SJSA1 (cell line): ENCODE measurements at regions not wholly inside any gene's neighbourhood (a gene's known extent, or its start where the extent isn't known, plus 50 kb on each side); places are given as distances from the start of the nearest gene placed in this dataset.
"Not testable (repeated sequence)": the region's sequence is repeated elsewhere in the genome, so short reads cannot be mapped to it uniquely, and the experiment has no call there.

Source experiments
- DNase-seq, 2 experiments: peaks; one replicate each; pipeline ENCODE4 v3.0.0-alpha.2; 2015 to 2020; ENCODE audit warnings: low spot score in 2 of 2, low read depth in 1 of 2
- H3K27ac ChIP-seq: fragments of 250-450 bp; sonication (Bioruptor Pico); 2 replicates; pipeline ENCODE4 v1.5.1; 2020; ENCODE audit warnings: mild to moderate bottlenecking, moderate library complexity
- H3K27me3 ChIP-seq: fragments of 250-450 bp; sonication (Bioruptor Pico); replicated peaks from 2 replicates; pipeline ENCODE4 v1.5.1; 2020; ENCODE audit warnings: mild to moderate bottlenecking, moderate library complexity
- H3K36me3 ChIP-seq: fragments of 250-450 bp; sonication (Bioruptor Pico); 2 replicates; pipeline ENCODE4 v1.5.1; 2020; ENCODE audit warnings: mild to moderate bottlenecking
- H3K4me1 ChIP-seq: fragments of 250-450 bp; sonication (Bioruptor Pico); replicated peaks from 2 replicates; pipeline ENCODE4 v1.6.1; 2021; ENCODE audit warnings: mild to moderate bottlenecking
- H3K4me3 ChIP-seq: fragments of 250-450 bp; sonication (Bioruptor Pico); 2 replicates; pipeline ENCODE4 v1.5.1; 2020; ENCODE audit warnings: mild to moderate bottlenecking
- H3K9me3 ChIP-seq: fragments of 250-450 bp; sonication (Bioruptor Pico); replicated peaks from 2 replicates; pipeline ENCODE4 v1.5.1; 2020; ENCODE audit warnings: mild to moderate bottlenecking

- no peaks in the 10 kb centered on the region for H3K4me1 ChIP-seq
- DNase-seq = no peak
- H3K36me3 ChIP-seq = no peaks in the 10 kb centered on the region
- H3K27me3 ChIP-seq = no peaks in the 10 kb centered on the region
- no peak overlapping the region for H3K4me3 ChIP-seq
- H3K9me3 ChIP-seq = no peaks in the 10 kb centered on the region
- H3K27ac ChIP-seq = no peak overlapping the region
Observed at GRCh38 chrX:55142206-55142918, 53.5 kb downstream of the PAGE2 start.

GRCh38 chrX:55142919-55143310 lies 54.1 kb downstream of the PAGE2 start:
- no peak overlapping the region for H3K4me3 ChIP-seq
- no peak overlapping the region for H3K27ac ChIP-seq
- no peaks in the 10 kb centered on the region for H3K9me3 ChIP-seq
- H3K4me1 ChIP-seq = no peaks in the 10 kb centered on the region
- H3K36me3 ChIP-seq = no peaks in the 10 kb centered on the region
- no peak for DNase-seq
- no peaks in the 10 kb centered on the region for H3K27me3 ChIP-seq

GRCh38 chrX:55143621-55144020 lies 54.8 kb downstream of the PAGE2 start:
- H3K27me3 ChIP-seq = no peaks in the 10 kb centered on the region
- no peaks in the 10 kb centered on the region for H3K36me3 ChIP-seq
- H3K4me3 ChIP-seq = no peak overlapping the region
- H3K27ac ChIP-seq = no peak overlapping the region
- no peaks in the 10 kb centered on the region for H3K9me3 ChIP-seq
- no peaks in the 10 kb centered on the region for H3K4me1 ChIP-seq
- no peak for DNase-seq

- Histone ChIP-seq H3K27me3 (no peaks in the 10 kb centered on the region), H3K27ac (no peak overlapping the region), H3K4me3 (no peak overlapping the region), H3K36me3 (no peaks in the 10 kb centered on the region), H3K9me3 (no peaks in the 10 kb centered on the region), H3K4me1 (no peaks in the 10 kb centered on the region)
- no peak for DNase-seq
Observed at GRCh38 chrX:55144697-55145096, 55.9 kb downstream of the PAGE2 start.

GRCh38 chrX:55149242-55149641 lies 60.4 kb downstream of the PAGE2 start:
- H3K4me3 ChIP-seq = no peak overlapping the region
- H3K27ac ChIP-seq = no peak overlapping the region
- H3K9me3 ChIP-seq = no peaks in the 10 kb centered on the region
- no peak for DNase-seq
- H3K4me1 ChIP-seq = no peaks in the 10 kb centered on the region
- H3K36me3 ChIP-seq = no peaks in the 10 kb centered on the region
- no peaks in the 10 kb centered on the region for H3K27me3 ChIP-seq

GRCh38 chrX:55151199-55151598 lies 62.4 kb downstream of the PAGE2 start:
- no peak overlapping the region for H3K4me3 ChIP-seq
- H3K4me1 ChIP-seq = no peaks in the 10 kb centered on the region
- no peak for DNase-seq
- H3K36me3 ChIP-seq = no peaks in the 10 kb centered on the region
- no peak overlapping the region for H3K27ac ChIP-seq
- no peaks in the 10 kb centered on the region for H3K9me3 ChIP-seq
- H3K27me3 ChIP-seq = no peaks in the 10 kb centered on the region

- DNase-seq = no peak
- no peaks in the 10 kb centered on the region for H3K27me3 ChIP-seq
- H3K4me3 ChIP-seq = no peak overlapping the region
- no peak overlapping the region for H3K27ac ChIP-seq
- H3K9me3 ChIP-seq = no peaks in the 10 kb centered on the region
- no peaks in the 10 kb centered on the region for H3K36me3 ChIP-seq
- peaks cover 5% of the 10 kb centered on the region; the same call in 1 of the 2 replicates for H3K4me1 ChIP-seq
Observed at GRCh38 chrX:55159551-55159950, 60.6 kb upstream of the PAGE5 start.

- no peaks in the 10 kb centered on the region for H3K36me3 ChIP-seq
- no peaks in the 10 kb centered on the region for H3K27me3 ChIP-seq
- peak overlapping the region; percentile 67 for H3K27ac ChIP-seq
- H3K4me3 ChIP-seq = peak overlapping the region; percentile 55
- H3K4me1 ChIP-seq = peaks cover 5% of the 10 kb centered on the region; the same call in 1 of the 2 replicates
- DNase-seq = peak; percentile 84 to 89
- no peaks in the 10 kb centered on the region for H3K9me3 ChIP-seq
Observed at GRCh38 chrX:55160685-55161552, 59.2 kb upstream of the PAGE5 start.

GRCh38 chrX:55161581-55161980 lies 58.6 kb upstream of the PAGE5 start:
- Histone ChIP-seq H3K4me3 (peak overlapping the region; percentile 55), H3K9me3 (no peaks in the 10 kb centered on the region), H3K27me3 (no peaks in the 10 kb centered on the region), H3K27ac (peak overlapping the region; percentile 67), H3K36me3 (no peaks in the 10 kb centered on the region), H3K4me1 (peaks cover 5% of the 10 kb centered on the region; the same call in 1 of the 2 replicates)
- DNase-seq = no peak

- Histone ChIP-seq H3K4me3 (no peak overlapping the region), H3K36me3 (no peaks in the 10 kb centered on the region), H3K27ac (no peak overlapping the region), H3K9me3 (no peaks in the 10 kb centered on the region), H3K4me1 (peaks cover 5% of the 10 kb centered on the region; the same call in 1 of the 2 replicates), H3K27me3 (no peaks in the 10 kb centered on the region)
- DNase-seq = no peak
Observed at GRCh38 chrX:55163171-55163570, 57.0 kb upstream of the PAGE5 start.

- not testable (repeated sequence) for H3K36me3 ChIP-seq, H3K4me3 ChIP-seq, H3K27ac ChIP-seq, H3K27me3 ChIP-seq, H3K4me1 ChIP-seq, DNase-seq, H3K9me3 ChIP-seq
Observed at GRCh38 chrX:55165026-55165425, 55.1 kb upstream of the PAGE5 start.

GRCh38 chrX:55167124-55167803 lies 52.9 kb upstream of the PAGE5 start:
- no peak for DNase-seq
- Histone ChIP-seq H3K4me3 (no peak overlapping the region), H3K27me3 (no peaks in the 10 kb centered on the region), H3K36me3 (no peaks in the 10 kb centered on the region), H3K9me3 (no peaks in the 10 kb centered on the region), H3K27ac (no peak overlapping the region), H3K4me1 (no peaks in the 10 kb centered on the region)

- H3K36me3 ChIP-seq = no peaks in the 10 kb centered on the region
- no peaks in the 10 kb centered on the region for H3K9me3 ChIP-seq
- H3K27ac ChIP-seq = no peak overlapping the region
- H3K4me3 ChIP-seq = no peak overlapping the region
- no peak for DNase-seq
- no peaks in the 10 kb centered on the region for H3K27me3 ChIP-seq
- H3K4me1 ChIP-seq = no peaks in the 10 kb centered on the region
Observed at GRCh38 chrX:55167901-55168300, 52.2 kb upstream of the PAGE5 start.

- H3K36me3 ChIP-seq = no peaks in the 10 kb centered on the region
- DNase-seq = no peak
- H3K4me3 ChIP-seq = no peak overlapping the region
- no peaks in the 10 kb centered on the region for H3K27me3 ChIP-seq
- no peak overlapping the region for H3K27ac ChIP-seq
- no peaks in the 10 kb centered on the region for H3K9me3 ChIP-seq
- no peaks in the 10 kb centered on the region for H3K4me1 ChIP-seq
Observed at GRCh38 chrX:55169782-55170181, 50.4 kb upstream of the PAGE5 start.
